Panc1 (cell line): ENCODE measurements at regions not wholly inside any gene's neighbourhood (a gene's known extent, or its start where the extent isn't known, plus 50 kb on each side); places are given as distances from the start of the nearest gene placed in this dataset.

Experiments used
- POLR2AphosphoS5 ChIP-seq: IDR thresholded peaks from 2 replicates; pipeline ENCODE4 v1.6.1; 2012; ENCODE audit warnings: mild to moderate bottlenecking, low read depth, low read length, moderate library complexity
- REST ChIP-seq, 2 experiments: IDR thresholded peaks; 2 replicates each; pipeline ENCODE4 v1.6.1; 2011 to 2012; ENCODE audit warnings: low read depth in 2 of 2, control low read depth in 1 of 2, low read length in 1 of 2, mild to moderate bottlenecking in 1 of 2, moderate library complexity in 1 of 2; ENCODE audit not compliant: insufficient read depth in 1 of 2
- SIN3A ChIP-seq: IDR thresholded peaks from 2 replicates; pipeline ENCODE4 v1.6.1; 2012; ENCODE audit warnings: low read depth, mild to moderate bottlenecking, low read length, moderate library complexity, borderline replicate concordance; ENCODE audit not compliant: insufficient read depth
- TCF7L2 ChIP-seq: IDR thresholded peaks from 2 replicates; pipeline ENCODE4 v1.6.1; 2011; ENCODE audit warnings: mild to moderate bottlenecking, low read depth, low read length, inconsistent platforms
- TF ChIP-seq, protein P1 (sequence below): fragments of 450-650 bp; IDR thresholded peaks from 2 replicates; pipeline ENCODE4 v1.5.1; 2017; ENCODE audit warnings: mild to moderate bottlenecking

- TF ChIP-seq, protein P1, sequence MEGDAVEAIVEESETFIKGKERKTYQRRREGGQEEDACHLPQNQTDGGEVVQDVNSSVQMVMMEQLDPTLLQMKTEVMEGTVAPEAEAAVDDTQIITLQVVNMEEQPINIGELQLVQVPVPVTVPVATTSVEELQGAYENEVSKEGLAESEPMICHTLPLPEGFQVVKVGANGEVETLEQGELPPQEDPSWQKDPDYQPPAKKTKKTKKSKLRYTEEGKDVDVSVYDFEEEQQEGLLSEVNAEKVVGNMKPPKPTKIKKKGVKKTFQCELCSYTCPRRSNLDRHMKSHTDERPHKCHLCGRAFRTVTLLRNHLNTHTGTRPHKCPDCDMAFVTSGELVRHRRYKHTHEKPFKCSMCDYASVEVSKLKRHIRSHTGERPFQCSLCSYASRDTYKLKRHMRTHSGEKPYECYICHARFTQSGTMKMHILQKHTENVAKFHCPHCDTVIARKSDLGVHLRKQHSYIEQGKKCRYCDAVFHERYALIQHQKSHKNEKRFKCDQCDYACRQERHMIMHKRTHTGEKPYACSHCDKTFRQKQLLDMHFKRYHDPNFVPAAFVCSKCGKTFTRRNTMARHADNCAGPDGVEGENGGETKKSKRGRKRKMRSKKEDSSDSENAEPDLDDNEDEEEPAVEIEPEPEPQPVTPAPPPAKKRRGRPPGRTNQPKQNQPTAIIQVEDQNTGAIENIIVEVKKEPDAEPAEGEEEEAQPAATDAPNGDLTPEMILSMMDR, result no peak
- TF ChIP-seq REST (IDR thresholded peaks at IDR 0.05; ENCODE audit: insufficient read depth in 1 of 2, low read depth in 2 of 2, low read length in 1 of 2) (no peak), POLR2AphosphoS5 (no peak), TCF7L2 (no peak), SIN3A (no peak)
These were observed 151.3 kb upstream of the NUDT6 start for GRCh38 chr4:123073650-123074049.
